ENCODE measurements at regions not wholly inside any gene's neighbourhood (a gene's known extent, or its start where the extent isn't known, plus 50 kb on each side); places are given as distances from the start of the nearest gene placed in this dataset.

- Histone ChIP-seq H3K36me3 (no peaks in the 10 kb centered on the region), H3K9me3 (peaks cover 0 to 4% (median 0%) of the 10 kb centered on the region in 3 donors)
- ATAC-seq: no peak
Measured at GRCh38 chr1:30040081-30041019, 683.0 kb downstream of the MATN1 start.

GRCh38 chr1:30039354-30040080 is 683.9 kb downstream of the MATN1 start:
- 75% methylated on average over 2 of the region's 10 CpGs; no CpG with 5 or more reads in 1 of the 2 donors for WGBS, 2 donors (ENCODE audit: low coverage in 1 of 2)
- ATAC-seq: no peak
- no peak overlapping the region for H3K27ac ChIP-seq
- no peaks in the 10 kb centered on the region for H3K36me3 ChIP-seq
- H3K9me3 ChIP-seq: peaks cover 0 to 4% (median 0%) of the 10 kb centered on the region in 3 donors
- TF ChIP-seq POLR2A (IDR thresholded peaks at IDR 0.05) (no peak), EP300 (IDR thresholded peaks at IDR 0.05) (no peak), CTCF (IDR thresholded peaks at IDR 0.05) (no peak), POLR2AphosphoS5 (IDR thresholded peaks at IDR 0.05) (no peak)
- H3K4me3 ChIP-seq: no peak overlapping the region
- H3K27me3 ChIP-seq: peaks cover 18% of the 10 kb centered on the region
- no peaks in the 10 kb centered on the region for H3K4me1 ChIP-seq

More at GRCh38 chr1:30040081-30041019, 683.0 kb downstream of the MATN1 start:
- H3K4me1 ChIP-seq: no peaks in the 10 kb centered on the region
- TF ChIP-seq EP300 (IDR thresholded peaks at IDR 0.05) (no peak), CTCF (IDR thresholded peaks at IDR 0.05) (no peak), POLR2A (IDR thresholded peaks at IDR 0.05) (no peak), POLR2AphosphoS5 (IDR thresholded peaks at IDR 0.05) (no peak)
- H3K27ac ChIP-seq: no peak overlapping the region
- H3K27me3 ChIP-seq: peaks cover 18% of the 10 kb centered on the region
- H3K4me3 ChIP-seq: no peak overlapping the region
- 84% methylated on average over 6 to 7 of the region's 8 CpGs for WGBS, 2 donors (ENCODE audit: low coverage in 1 of 2)

- H3K9me3 ChIP-seq: peaks cover 0 to 4% (median 0%) of the 10 kb centered on the region in 3 donors
- H3K4me1 ChIP-seq: no peaks in the 10 kb centered on the region
- no peak for ATAC-seq
- 80 to 87% methylated on average over 6 to 8 of the region's 9 CpGs for WGBS, 2 donors (ENCODE audit: low coverage in 1 of 2)
- H3K36me3 ChIP-seq: no peaks in the 10 kb centered on the region
- TF ChIP-seq CTCF (IDR thresholded peaks at IDR 0.05) (no peak), POLR2AphosphoS5 (IDR thresholded peaks at IDR 0.05) (no peak)
- H3K4me3 ChIP-seq: no peak overlapping the region
- H3K27ac ChIP-seq: no peak overlapping the region
- peaks cover 29% of the 10 kb centered on the region for H3K27me3 ChIP-seq
Measured at GRCh38 chr1:30038134-30039025, 685.0 kb downstream of the MATN1 start.

DNA sequence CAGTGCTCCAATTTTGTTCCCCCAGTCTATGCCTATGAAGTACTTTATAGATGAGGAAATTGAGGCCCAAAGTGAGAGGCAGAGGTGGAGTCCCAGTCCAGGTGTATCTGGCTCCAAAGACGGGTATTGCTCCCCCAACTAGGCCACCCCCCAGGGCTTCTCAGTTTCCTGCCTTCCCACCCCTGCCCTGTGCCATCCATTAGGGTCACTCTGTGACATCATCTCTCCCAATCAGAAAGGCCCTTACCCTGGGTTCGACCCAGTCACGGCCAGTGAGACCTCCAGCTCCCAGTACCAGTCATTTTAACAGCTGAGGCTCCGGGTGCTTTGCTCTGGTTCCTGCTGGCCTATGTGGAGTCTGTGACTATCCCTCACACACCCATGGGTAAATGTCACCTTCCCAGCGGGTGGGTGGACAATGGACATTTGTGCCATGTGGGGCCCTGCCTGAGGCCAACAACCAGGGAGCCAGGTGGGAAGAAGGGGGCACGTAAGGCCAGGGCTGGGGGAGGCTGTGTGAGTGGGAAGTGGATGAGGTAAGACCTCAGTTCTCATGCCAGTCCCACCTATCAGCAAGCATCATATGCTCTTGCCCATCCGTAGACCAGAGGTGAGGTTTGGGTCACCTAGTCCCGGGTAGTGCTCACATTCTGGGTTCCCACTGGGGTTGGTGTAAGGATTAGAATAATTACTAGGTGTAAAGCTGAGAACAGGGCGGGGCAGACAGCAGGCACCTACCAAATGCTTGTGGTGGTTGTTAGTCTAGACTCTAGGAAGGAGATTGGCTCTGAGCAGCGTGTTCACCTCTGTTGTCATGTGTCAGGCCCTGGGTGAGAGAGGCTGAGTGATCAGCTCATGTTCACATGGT is 685.9 kb downstream of the MATN1 start:
- 75 to 86% methylated on average over 1 to 2 of the region's 10 CpGs for WGBS, 2 donors (ENCODE audit: low coverage in 1 of 2)
- TF ChIP-seq POLR2AphosphoS5 (IDR thresholded peaks at IDR 0.05): no peak
- TF ChIP-seq CTCF (IDR thresholded peaks at IDR 0.05): no peak
- TF ChIP-seq POLR2A (IDR thresholded peaks at IDR 0.05): no peak
- TF ChIP-seq EP300 (IDR thresholded peaks at IDR 0.05): no peak
- no peaks in the 10 kb centered on the region for H3K4me1 ChIP-seq

More for the DNA sequence above, 685.9 kb downstream of the MATN1 start:
- ATAC-seq: no peak
- Histone ChIP-seq H3K4me3 (no peak overlapping the region), H3K9me3 (no peaks in the 10 kb centered on the region), H3K27me3 (peaks cover 35% of the 10 kb centered on the region), H3K27ac (no peak overlapping the region), H3K36me3 (no peaks in the 10 kb centered on the region)
